GM12874 (cell line): ENCODE measurements at regions not wholly inside any gene's neighbourhood (a gene's known extent, or its start where the extent isn't known, plus 50 kb on each side); places are given as distances from the start of the nearest gene placed in this dataset.

Source experiments
- TF ChIP-seq, protein P1 (sequence below): IDR thresholded peaks from 2 replicates; pipeline ENCODE4 v1.5.1; 2011; ENCODE audit warnings: low read depth, mild to moderate bottlenecking, control low read depth, low read length, moderate library complexity; ENCODE audit not compliant: insufficient read depth

DNA sequence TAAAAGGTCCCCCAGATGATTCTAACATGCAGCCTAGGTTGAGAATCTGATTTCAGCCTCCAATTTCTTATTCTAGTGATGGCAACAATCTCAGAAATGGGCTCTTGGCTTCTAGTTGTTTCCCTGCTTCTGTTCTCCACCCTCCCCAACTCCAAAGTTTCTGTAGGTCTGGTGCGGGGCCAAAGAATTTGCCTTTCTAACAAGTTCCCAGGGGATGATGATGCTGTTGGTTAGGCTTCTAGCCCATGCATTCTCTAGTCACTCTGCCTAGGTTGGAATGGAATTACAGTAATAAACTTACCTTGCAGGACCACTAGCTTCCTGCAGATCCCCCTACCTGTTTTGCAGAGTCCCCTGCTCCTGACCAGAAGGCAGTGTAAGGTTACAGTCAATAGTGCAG is 103.2 kb upstream of the PPP2R3A start:
- TF ChIP-seq, protein P1, sequence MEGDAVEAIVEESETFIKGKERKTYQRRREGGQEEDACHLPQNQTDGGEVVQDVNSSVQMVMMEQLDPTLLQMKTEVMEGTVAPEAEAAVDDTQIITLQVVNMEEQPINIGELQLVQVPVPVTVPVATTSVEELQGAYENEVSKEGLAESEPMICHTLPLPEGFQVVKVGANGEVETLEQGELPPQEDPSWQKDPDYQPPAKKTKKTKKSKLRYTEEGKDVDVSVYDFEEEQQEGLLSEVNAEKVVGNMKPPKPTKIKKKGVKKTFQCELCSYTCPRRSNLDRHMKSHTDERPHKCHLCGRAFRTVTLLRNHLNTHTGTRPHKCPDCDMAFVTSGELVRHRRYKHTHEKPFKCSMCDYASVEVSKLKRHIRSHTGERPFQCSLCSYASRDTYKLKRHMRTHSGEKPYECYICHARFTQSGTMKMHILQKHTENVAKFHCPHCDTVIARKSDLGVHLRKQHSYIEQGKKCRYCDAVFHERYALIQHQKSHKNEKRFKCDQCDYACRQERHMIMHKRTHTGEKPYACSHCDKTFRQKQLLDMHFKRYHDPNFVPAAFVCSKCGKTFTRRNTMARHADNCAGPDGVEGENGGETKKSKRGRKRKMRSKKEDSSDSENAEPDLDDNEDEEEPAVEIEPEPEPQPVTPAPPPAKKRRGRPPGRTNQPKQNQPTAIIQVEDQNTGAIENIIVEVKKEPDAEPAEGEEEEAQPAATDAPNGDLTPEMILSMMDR, result no peak

DNA sequence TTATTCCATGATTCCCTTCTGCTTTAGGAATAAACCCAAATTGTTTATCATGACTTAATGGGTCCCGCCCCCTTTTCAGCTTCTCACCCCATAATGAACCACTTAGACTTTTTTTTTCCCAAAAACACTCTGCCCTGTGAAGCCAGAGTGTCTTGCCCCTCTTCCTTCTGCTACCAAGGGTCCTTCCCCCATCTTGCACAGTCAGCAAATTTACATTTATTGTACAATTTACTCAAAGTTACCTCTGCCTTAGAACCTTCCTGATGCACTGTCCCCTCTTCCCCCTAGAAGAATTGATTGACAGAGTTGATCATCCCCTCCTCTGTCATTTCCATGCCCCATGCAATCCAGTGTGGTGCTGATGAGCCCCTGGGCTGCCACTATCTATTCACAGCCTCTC is 101.5 kb upstream of the PPP2R3A start:
- TF ChIP-seq, protein P1, result no peak

DNA sequence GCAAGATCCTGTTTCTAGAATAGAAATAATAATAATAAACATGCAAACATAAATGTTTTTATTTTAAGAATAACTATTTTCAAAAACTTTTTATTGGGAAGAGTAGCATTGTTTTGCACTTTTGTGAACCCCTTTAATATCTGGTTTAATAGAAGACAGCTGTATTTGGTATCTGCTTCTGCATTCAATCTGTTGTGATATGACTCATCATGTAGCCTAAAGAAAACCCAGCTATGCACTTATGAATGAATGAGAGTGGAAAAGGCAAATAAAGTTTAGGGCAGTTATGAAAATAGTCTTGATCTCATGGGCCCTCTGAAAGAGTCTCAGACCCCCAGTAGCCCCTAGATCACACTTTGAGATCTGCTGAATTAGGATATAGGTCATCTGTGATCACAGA is 100.4 kb upstream of the PPP2R3A start:
- TF ChIP-seq, protein P1, result no peak

DNA sequence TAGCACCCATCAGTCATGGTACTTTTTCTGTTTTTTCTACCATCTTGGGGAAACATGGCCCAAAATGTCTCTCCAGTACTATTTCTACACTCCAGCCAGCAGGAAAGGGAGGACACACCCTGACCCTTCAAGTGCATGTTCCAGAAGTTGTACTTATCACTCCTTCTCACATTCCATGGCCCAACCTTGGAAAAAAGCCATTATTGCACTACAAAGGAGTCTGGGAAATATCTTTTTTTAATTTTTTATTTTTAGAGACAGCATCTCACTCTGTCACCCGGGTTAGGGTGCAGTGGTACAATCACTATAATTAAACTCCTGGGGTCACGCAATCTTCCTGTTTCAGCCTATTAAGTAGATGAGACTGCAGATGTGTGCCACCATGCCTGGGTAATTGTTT is 100.0 kb upstream of the PPP2R3A start:
- TF ChIP-seq, protein P1, result no peak

DNA sequence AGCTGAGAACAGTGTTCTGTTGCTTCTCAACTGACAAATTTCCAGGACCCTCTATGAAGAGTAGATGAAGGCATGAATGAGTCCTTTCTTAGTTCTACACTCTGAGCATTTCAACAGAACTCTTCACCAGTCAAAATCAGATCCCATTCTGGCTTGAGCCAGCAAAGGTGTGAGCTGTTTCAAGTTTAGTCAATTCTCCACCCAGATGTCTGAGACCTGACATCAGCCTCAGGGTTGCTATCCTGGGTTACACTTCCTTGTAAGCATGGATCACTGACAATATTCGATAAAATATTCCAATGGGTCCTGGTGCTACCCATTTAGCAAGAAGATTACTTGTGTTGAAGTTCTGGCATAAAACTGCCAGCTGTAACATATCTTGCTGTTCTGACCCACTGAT is 97.6 kb upstream of the PPP2R3A start:
- TF ChIP-seq, protein P1, result no peak

DNA sequence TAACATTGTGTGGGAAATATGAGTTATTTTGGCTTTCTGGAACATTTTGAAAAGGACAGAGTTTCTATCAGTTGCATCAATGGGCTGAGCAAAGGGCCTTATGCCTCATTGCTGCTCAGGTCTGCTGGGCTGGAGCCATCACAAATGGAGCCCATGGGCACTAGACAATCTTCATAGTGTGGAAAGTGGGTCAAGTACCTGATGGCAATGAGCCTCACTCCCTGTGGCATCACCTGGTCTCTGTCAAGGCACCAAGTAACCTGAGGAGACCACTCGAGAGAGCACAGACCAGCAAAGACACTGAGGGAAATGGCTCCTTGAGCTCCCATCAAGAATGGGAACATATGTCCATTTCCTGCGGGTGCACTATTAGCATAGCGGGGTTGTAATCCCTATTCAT is 96.7 kb upstream of the PPP2R3A start:
- TF ChIP-seq, protein P1, result no peak

DNA sequence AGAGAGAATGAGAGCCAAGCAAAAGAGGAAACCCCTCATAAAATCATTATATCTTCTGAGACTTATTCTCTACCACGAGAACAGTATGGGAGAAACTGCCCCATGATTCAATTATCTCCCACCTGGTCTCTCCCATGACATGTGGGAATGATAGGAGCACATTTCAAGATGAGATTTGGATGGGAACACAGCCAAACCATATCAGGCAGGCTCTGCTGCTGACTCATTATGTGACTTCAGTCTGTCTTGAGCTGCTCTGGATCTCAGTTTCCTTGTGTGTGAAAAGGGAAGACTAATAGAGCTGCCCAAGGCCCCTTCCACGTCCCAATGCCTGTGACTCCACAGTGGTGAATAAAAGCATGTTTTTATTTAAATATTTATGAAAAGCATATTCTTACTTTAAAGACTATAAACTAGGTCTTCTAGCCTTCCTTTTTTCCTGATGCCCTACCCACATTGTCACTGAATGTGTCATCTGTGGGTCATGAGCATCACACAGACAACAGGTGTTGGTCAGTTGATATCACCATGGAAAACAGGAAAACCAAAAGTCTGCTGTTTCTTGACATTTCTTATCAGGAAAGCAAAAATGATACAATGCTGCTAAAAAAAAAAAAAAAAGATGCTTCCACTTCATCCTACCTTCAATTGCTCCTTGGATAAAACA is 96.0 kb upstream of the PPP2R3A start:
- TF ChIP-seq, protein P1, result no peak
